SHP77 treated with DMSO at 0.1 percent for 48 hours (cell line): ENCODE measurements at regions not wholly inside any gene's neighbourhood (a gene's known extent, or its start where the extent isn't known, plus 50 kb on each side); places are given as distances from the start of the nearest gene placed in this dataset.

Source experiments
- DNase-seq: peaks from one replicate; lab custom pipeline; 2025; lab: John Stamatoyannopoulos, UW

DNA sequence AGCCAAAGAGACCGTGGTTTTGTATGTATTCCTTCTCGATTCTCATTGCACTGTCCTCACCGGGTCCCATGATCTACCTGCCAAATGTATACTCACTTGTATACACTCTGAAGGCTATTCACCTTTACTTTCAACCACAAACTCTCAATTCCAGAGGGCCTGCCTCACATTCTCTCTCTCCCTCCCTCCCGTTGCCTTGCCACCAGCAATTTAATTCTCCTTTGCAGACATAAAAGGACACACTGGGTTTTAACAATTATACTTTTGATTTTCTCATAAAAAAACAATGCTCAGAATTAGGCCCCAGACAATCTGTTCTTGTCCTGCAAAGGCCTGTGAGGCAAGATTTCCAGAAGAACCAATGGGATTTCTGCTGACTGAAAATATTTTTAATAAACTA, 265.1 kb upstream of the PSMD7 start:
- no peak for DNase-seq

- DNase-seq, result no peak
Measured at GRCh38 chr16:74030000-74030706, 266.5 kb upstream of the PSMD7 start.

DNA sequence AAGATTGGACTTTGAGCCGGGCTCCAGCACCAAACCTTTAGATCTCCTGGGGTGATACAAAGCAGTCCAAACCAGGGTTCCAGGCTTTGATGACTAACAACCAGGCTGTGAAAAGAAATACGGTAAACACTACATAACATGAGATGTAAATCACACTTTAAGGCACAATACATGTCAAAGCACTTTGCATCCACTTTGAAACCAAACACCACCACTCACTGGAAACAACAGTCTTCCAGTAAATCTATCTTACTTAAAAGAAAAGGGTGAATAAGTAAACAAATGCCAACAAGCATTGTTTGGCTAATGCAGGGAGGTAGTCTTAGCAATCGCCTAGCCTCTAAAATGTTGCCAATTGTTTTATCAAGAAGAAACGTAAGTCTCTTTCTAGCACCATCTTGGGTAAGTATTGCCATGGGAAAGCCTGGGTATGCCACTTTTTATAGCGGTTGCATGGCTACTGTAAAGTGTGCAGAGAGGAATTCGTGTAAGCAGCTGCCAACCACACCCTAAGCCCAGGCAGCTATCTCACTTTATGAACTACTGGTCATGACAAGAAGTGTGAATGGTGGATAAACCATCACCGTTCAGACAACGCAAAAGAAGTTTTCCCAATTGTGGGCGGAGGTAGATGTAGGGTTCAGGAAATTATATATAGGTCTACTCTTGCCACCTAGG, 267.4 kb upstream of the PSMD7 start:
- DNase-seq, result no peak

DNA sequence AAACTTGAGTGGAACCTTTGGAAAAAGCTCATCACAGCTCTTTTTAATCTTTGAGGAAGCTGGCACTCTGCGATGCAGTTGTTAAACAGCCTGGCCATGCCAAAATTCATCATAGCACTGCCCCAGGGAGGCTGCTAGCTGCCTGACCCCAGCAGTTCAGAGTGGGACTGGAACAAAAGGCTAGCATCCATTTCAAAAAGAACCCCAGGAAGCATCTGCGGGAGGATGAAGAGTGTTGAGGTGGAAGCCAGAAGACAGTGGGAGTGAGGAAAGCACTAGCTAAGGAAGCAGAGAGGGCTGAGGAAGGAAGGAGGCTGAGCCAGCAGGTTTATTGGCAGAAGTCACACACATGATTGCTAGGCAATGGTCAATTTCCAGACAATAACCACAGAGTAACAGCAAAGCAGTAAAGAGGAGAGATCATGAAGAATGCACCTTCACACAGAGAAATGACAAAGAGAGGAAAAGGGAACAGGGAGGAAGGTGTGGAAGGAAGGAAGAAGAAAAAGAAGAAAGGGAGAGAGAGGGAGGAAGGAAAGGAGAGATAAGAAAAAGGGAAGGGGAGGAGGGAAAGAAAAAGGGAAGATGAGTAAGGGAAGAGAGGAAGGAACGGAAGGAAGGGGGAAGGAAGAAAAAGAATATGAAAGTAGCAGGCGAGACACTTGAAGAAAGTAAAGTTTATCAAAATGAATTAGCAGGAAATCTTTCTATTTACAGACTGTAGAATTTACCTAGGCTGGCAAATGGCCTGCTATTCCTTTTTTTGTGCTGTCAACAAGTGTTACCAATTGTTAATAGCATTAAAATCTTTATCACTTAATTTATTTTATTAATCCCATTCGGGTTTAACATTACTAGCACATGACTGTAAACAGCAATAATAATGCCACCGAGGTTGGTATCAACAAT, 270.0 kb upstream of the PSMD7 start:
- DNase-seq, result no peak

GRCh38 chr16:74024953-74025352, 271.7 kb upstream of the PSMD7 start:
- no peak for DNase-seq

DNA sequence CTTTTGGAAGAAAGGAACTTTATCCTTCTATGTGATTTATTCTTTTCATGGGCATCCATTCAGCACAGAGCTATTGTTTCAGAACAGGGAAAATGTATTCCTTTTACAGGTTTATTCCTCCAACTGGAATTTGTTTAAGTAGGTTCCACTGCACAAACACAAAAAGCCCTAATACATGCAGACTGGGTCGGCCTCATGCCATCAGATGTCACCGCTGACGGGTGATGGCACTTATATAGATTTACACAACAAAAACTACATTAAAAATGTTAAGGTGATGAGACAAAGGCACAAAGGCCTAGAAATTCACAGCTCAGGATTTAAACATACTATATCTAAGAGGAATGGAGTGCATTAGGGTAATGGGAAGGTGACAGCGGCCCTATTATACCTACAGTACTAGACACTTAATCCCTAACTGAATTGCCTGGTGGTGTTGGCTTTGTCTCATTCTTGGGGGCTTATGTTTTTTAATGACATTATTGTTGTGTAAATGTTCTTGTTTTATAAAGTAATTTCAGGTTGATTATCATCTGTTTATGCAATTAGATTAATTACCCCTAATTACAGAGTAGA, 276.4 kb upstream of the PSMD7 start:
- DNase-seq, result no peak

GRCh38 chr16:74019612-74020011, 277.0 kb upstream of the PSMD7 start:
- DNase-seq, result no peak

DNA sequence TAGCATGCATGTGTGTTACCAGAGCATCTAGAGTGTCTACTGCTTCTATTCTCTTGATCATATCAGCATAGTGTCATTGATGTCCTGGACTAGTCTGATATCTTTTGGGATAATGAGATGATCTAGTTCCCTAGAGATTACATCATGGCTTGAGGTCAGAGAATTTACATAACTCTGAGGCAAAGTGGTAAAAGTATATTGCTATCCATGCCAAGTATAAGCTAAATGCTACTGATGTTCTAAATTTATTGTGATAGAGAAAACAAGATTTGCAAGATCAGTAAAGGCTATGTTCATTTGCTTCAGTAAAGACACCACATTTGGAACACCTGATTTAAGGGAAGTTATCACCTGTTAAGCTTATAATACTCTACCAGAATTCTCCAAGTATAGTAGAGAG, 280.7 kb upstream of the PSMD7 start:
- DNase-seq, result no peak

DNA sequence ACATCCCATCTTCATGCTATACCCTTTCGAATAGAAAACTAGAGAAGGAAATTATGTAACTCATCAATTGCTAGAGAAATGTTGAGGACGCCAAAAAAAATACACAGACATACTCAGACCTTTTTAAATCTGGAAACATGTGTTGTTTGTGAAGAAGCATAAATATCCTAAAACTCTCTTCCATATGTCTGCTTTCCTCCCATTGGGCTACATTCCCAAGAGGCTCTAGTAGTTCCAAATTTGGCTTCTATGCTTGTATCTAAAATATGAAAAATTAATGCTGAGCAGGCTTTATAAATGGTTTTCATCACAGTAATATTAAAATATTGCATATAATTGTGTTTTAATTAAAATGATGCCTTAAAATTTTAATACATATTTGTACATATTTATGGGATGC, 297.9 kb upstream of the PSMD7 start:
- DNase-seq, result no peak

- no peak for DNase-seq
Measured at GRCh38 chr16:73997971-73998370, 298.6 kb upstream of the PSMD7 start.

DNA sequence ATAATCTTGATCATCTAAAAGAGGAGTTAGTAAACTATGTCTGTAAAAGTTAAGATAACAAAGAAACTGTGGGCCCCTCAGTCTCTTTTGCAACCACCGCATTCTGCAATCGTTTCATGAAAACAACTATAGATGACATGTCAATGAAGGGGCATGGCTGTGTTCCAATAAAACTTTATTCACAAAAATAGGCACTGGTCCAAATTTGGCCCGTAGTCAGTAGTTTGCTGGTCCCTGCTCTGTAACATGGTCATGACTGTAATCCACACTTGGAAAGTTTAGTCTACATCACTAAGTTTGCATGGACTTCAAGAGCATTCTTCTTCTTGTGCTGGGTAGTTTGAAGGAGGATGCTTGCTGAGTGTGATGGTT, 299.3 kb upstream of the PSMD7 start:
- DNase-seq, result no peak

- peak; percentile 4 for DNase-seq
Measured at GRCh38 chr16:73996624-73997339, 299.8 kb upstream of the PSMD7 start.

- DNase-seq, result no peak
Measured at GRCh38 chr16:73993878-73994277, 302.7 kb upstream of the PSMD7 start.

- no peak for DNase-seq
Measured at GRCh38 chr16:73978407-73978784, 318.2 kb upstream of the PSMD7 start.

- no peak for DNase-seq
Measured at GRCh38 chr16:73976644-73977043, 320.0 kb upstream of the PSMD7 start.

DNA sequence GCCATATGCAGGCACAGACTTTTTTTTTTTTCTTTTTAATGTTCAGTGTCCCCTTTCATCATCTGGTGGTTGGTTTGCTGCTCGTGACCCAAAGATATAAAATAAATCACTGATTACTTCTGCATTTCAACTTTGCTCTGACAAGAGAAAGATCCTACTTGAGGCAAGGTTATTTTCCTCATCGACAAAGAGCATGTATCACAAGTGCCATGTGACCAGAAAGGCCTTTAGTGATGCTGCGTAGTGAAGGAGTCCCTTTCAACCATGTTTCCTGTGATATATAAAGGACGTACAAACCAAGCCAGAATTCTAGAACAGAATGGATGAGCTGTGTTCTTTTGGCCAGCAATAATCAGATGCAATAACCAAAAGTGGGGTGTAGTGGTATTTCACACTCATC, 323.4 kb upstream of the PSMD7 start:
- DNase-seq, result no peak

DNA sequence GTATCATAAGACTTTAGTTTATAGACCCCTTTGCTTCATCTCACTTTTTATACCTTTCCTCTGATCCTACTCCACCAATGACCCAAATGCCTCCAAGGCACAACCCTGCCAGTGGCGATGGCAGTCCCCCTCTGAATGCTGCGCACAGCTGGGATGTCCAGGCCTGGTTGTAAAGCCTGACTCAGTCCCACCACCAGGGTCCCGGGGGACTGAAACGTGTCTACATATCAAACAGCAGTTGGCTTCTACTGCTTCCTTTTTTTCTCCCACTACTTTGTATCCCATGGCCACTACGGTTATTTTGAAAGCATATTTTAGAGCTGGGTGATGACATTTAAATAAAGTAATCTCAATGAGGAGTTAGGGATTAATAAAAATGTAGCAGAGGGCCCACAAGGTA, 329.8 kb upstream of the PSMD7 start:
- DNase-seq, result no peak

- no peak for DNase-seq
Measured at GRCh38 chr16:73965591-73965990, 331.0 kb upstream of the PSMD7 start.

GRCh38 chr16:73956587-73957494, 339.8 kb upstream of the PSMD7 start:
- peak; percentile 60 for DNase-seq

DNA sequence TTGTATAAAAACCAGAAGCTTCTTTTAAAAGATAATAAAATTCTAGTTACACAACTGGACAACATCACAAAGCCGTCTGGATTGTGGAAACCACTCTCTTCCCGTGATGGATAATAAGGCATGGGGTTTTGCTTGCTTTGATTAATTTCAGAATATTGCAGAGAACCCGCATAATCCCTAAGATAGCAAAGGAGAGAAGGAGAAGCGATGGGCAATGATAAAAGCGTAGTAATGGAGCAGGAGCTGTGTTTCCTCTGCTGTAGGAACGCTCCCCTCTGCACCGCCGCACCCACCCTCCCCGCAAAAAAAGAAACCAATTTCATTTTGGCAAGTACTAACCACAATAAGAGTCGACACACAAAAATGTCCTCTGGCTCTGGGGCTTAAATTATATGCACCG, 340.9 kb upstream of the PSMD7 start:
- DNase-seq, result no peak

- DNase-seq, result no peak
Measured at GRCh38 chr16:73955255-73955654, 341.4 kb upstream of the PSMD7 start.
